GM12892 (cell line): ENCODE measurements at regions not wholly inside any gene's neighbourhood (a gene's known extent, or its start where the extent isn't known, plus 50 kb on each side); places are given as distances from the start of the nearest gene placed in this dataset.

Experiments
- POLR2A ChIP-seq: IDR thresholded peaks from 2 replicates; pipeline ENCODE4 v1.6.1; 2011; ENCODE audit warnings: low read depth, low read length, control low read depth
- POLR2AphosphoS5 ChIP-seq: IDR thresholded peaks from 2 replicates; pipeline ENCODE4 v1.6.1; 2011; ENCODE audit warnings: low read depth, low read length, control low read depth
- TAF1 ChIP-seq: IDR thresholded peaks from 2 replicates; pipeline ENCODE4 v1.6.1; 2011; ENCODE audit warnings: low read depth, mild to moderate bottlenecking, control low read depth, low read length, borderline replicate concordance

GRCh38 chr10:55215699-55216098, 414.7 kb upstream of the PCDH15 start:
- TF ChIP-seq TAF1 (no peak), POLR2A (no peak), POLR2AphosphoS5 (no peak)
